BLaER1 (cell line): ENCODE measurements at regions not wholly inside any gene's neighbourhood (a gene's known extent, or its start where the extent isn't known, plus 50 kb on each side); places are given as distances from the start of the nearest gene placed in this dataset.

Experiments used
- H3K27ac ChIP-seq: shearing (Covaris generic); formaldehyde crosslinking; 2 replicates; pipeline ENCODE4 v1.8.1; 2022
- H3K27me3 ChIP-seq: shearing (Covaris generic); formaldehyde crosslinking; 2 replicates; pipeline ENCODE4 v1.8.1; 2022
- H3K36me3 ChIP-seq: shearing (Covaris generic); formaldehyde crosslinking; 2 replicates; pipeline ENCODE4 v1.8.1; 2022
- H3K4me1 ChIP-seq: shearing (Covaris generic); formaldehyde crosslinking; 2 replicates; pipeline ENCODE4 v1.8.1; 2022
- H3K4me2 ChIP-seq: shearing (Covaris generic); formaldehyde crosslinking; 2 replicates; pipeline ENCODE4 v1.8.1; 2022
- H3K4me3 ChIP-seq: shearing (Covaris generic); formaldehyde crosslinking; 2 replicates; pipeline ENCODE4 v1.8.1; 2022
- H3K9ac ChIP-seq: shearing (Covaris generic); formaldehyde crosslinking; 2 replicates; pipeline ENCODE4 v1.8.1; 2022
- H3K9me3 ChIP-seq: shearing (Covaris generic); formaldehyde crosslinking; 2 replicates; pipeline ENCODE4 v1.8.1; 2022
- H4K20me1 ChIP-seq: shearing (Covaris generic); formaldehyde crosslinking; 2 replicates; pipeline ENCODE4 v1.8.1; 2022
- Cebpa-rat ChIP-seq: shearing (Covaris generic); IDR thresholded peaks from 2 replicates; pipeline ENCODE4 v1.8.1; 2022

- H3K4me3 ChIP-seq, result no peak overlapping the region
- no peak overlapping the region for H3K9ac ChIP-seq
- H3K27me3 ChIP-seq, result no peaks in the 10 kb centered on the region
- no peak overlapping the region for H3K27ac ChIP-seq
- H4K20me1 ChIP-seq, result no peaks in the 10 kb centered on the region
- TF ChIP-seq Cebpa-rat, result no peak
- peaks cover 12% of the 10 kb centered on the region for H3K4me1 ChIP-seq
- no peaks in the 10 kb centered on the region for H3K9me3 ChIP-seq
- no peaks in the 10 kb centered on the region for H3K36me3 ChIP-seq
- no peak overlapping the region for H3K4me2 ChIP-seq
These were observed 350.9 kb downstream of the FOXO1 start for GRCh38 chr13:40315416-40316064.

- Histone ChIP-seq H3K4me2 (no peak overlapping the region), H3K27ac (no peak overlapping the region), H3K9ac (no peak overlapping the region), H3K4me3 (no peak overlapping the region), H4K20me1 (no peaks in the 10 kb centered on the region), H3K4me1 (peaks cover 12% of the 10 kb centered on the region), H3K36me3 (no peaks in the 10 kb centered on the region), H3K27me3 (no peaks in the 10 kb centered on the region), H3K9me3 (no peaks in the 10 kb centered on the region)
- no peak for TF ChIP-seq Cebpa-rat
These were observed 350.1 kb downstream of the FOXO1 start for GRCh38 chr13:40316301-40316700.

GRCh38 chr13:40317980-40318327 is 348.5 kb downstream of the FOXO1 start:
- TF ChIP-seq Cebpa-rat, result no peak
- H3K27me3 ChIP-seq, result no peaks in the 10 kb centered on the region

GRCh38 chr13:40318366-40318765 is 348.1 kb downstream of the FOXO1 start:
- Histone ChIP-seq H3K36me3 (no peaks in the 10 kb centered on the region), H3K9me3 (peaks cover 12% of the 10 kb centered on the region), H3K4me2 (no peak overlapping the region), H4K20me1 (no peaks in the 10 kb centered on the region), H3K4me1 (peaks cover 12% of the 10 kb centered on the region), H3K27ac (no peak overlapping the region), H3K27me3 (no peaks in the 10 kb centered on the region), H3K9ac (no peak overlapping the region), H3K4me3 (no peak overlapping the region)
- TF ChIP-seq Cebpa-rat, result no peak

More at GRCh38 chr13:40317980-40318327, 348.5 kb downstream of the FOXO1 start:
- Histone ChIP-seq H3K4me1 (peaks cover 12% of the 10 kb centered on the region), H3K4me3 (no peak overlapping the region), H3K9ac (no peak overlapping the region), H3K4me2 (no peak overlapping the region), H3K36me3 (no peaks in the 10 kb centered on the region), H4K20me1 (no peaks in the 10 kb centered on the region), H3K27ac (no peak overlapping the region), H3K9me3 (peaks cover 8% of the 10 kb centered on the region)

- Histone ChIP-seq H3K27me3 (no peaks in the 10 kb centered on the region), H3K9me3 (peaks cover 25% of the 10 kb centered on the region), H3K4me2 (no peak overlapping the region), H3K27ac (no peak overlapping the region), H3K4me1 (peaks cover 9% of the 10 kb centered on the region), H3K9ac (no peak overlapping the region), H3K36me3 (no peaks in the 10 kb centered on the region), H4K20me1 (no peaks in the 10 kb centered on the region), H3K4me3 (no peak overlapping the region)
- TF ChIP-seq Cebpa-rat, result no peak
These were observed 346.5 kb downstream of the FOXO1 start for GRCh38 chr13:40319699-40320579.

- TF ChIP-seq Cebpa-rat, result no peak
- no peak overlapping the region for H3K4me3 ChIP-seq
- H3K9me3 ChIP-seq, result peaks cover 50% of the 10 kb centered on the region
- no peak overlapping the region for H3K27ac ChIP-seq
- H3K27me3 ChIP-seq, result no peaks in the 10 kb centered on the region
- no peak overlapping the region for H3K9ac ChIP-seq
- no peak overlapping the region for H3K4me2 ChIP-seq
- no peaks in the 10 kb centered on the region for H4K20me1 ChIP-seq
- H3K36me3 ChIP-seq, result no peaks in the 10 kb centered on the region
- peaks cover 32% of the 10 kb centered on the region for H3K4me1 ChIP-seq
These were observed 338.4 kb downstream of the FOXO1 start for GRCh38 chr13:40328091-40328490.

GRCh38 chr13:40329781-40330485 is 336.5 kb downstream of the FOXO1 start:
- Histone ChIP-seq H3K9me3 (peaks cover 38% of the 10 kb centered on the region), H3K36me3 (no peaks in the 10 kb centered on the region), H4K20me1 (no peaks in the 10 kb centered on the region), H3K4me1 (peaks cover 32% of the 10 kb centered on the region), H3K4me3 (no peak overlapping the region), H3K27me3 (no peaks in the 10 kb centered on the region), H3K27ac (no peak overlapping the region), H3K9ac (no peak overlapping the region), H3K4me2 (no peak overlapping the region)
- TF ChIP-seq Cebpa-rat, result no peak

GRCh38 chr13:40330950-40331349 is 335.5 kb downstream of the FOXO1 start:
- Histone ChIP-seq H3K36me3 (no peaks in the 10 kb centered on the region), H3K4me1 (peaks cover 23% of the 10 kb centered on the region), H3K4me3 (no peak overlapping the region), H3K27me3 (no peaks in the 10 kb centered on the region), H3K4me2 (no peak overlapping the region), H3K9ac (no peak overlapping the region), H3K27ac (no peak overlapping the region), H4K20me1 (no peaks in the 10 kb centered on the region), H3K9me3 (peaks cover 39% of the 10 kb centered on the region)
- no peak for TF ChIP-seq Cebpa-rat

- Histone ChIP-seq H4K20me1 (no peaks in the 10 kb centered on the region), H3K4me3 (no peak overlapping the region), H3K4me2 (no peak overlapping the region), H3K9me3 (peaks cover 37% of the 10 kb centered on the region), H3K4me1 (peaks cover 14% of the 10 kb centered on the region), H3K27ac (no peak overlapping the region), H3K9ac (no peak overlapping the region), H3K36me3 (no peaks in the 10 kb centered on the region), H3K27me3 (no peaks in the 10 kb centered on the region)
- no peak for TF ChIP-seq Cebpa-rat
These were observed 334.6 kb downstream of the FOXO1 start for GRCh38 chr13:40331802-40332201.

GRCh38 chr13:40333226-40333625 is 333.2 kb downstream of the FOXO1 start:
- Histone ChIP-seq H3K27ac (no peak overlapping the region), H3K4me1 (0 out of 2 replicates have a peak, but pooled peaks cover 11% of the 10 kb centered on the region), H3K36me3 (no peaks in the 10 kb centered on the region), H3K9me3 (peaks cover 23% of the 10 kb centered on the region), H3K4me2 (no peak overlapping the region), H3K27me3 (no peaks in the 10 kb centered on the region), H4K20me1 (no peaks in the 10 kb centered on the region), H3K9ac (no peak overlapping the region), H3K4me3 (no peak overlapping the region)
- no peak for TF ChIP-seq Cebpa-rat
